ENCODE measurements at regions not wholly inside any gene's neighbourhood (a gene's known extent, or its start where the extent isn't known, plus 50 kb on each side); places are given as distances from the start of the nearest gene placed in this dataset.

DNA sequence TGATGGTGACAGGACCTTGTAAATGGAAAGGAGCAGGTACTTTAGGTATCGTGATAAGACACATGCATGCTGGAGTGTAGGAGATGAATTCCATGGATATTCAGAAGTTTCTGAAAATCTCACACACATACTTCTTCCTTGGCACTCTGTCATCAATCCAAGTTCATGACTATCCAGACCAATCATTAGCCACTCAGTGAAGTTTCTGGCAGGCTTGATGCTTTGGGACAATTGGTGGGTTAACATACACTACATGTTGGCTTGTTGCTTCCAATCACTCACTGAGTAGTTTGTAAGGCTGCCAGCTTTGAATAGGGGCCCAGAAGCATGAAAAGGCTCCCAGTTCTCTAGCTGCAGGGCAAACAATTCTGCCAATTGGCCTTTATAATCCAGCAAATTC lies 147.6 kb downstream of the CEMIP2 start:
- TF ChIP-seq, protein P1, sequence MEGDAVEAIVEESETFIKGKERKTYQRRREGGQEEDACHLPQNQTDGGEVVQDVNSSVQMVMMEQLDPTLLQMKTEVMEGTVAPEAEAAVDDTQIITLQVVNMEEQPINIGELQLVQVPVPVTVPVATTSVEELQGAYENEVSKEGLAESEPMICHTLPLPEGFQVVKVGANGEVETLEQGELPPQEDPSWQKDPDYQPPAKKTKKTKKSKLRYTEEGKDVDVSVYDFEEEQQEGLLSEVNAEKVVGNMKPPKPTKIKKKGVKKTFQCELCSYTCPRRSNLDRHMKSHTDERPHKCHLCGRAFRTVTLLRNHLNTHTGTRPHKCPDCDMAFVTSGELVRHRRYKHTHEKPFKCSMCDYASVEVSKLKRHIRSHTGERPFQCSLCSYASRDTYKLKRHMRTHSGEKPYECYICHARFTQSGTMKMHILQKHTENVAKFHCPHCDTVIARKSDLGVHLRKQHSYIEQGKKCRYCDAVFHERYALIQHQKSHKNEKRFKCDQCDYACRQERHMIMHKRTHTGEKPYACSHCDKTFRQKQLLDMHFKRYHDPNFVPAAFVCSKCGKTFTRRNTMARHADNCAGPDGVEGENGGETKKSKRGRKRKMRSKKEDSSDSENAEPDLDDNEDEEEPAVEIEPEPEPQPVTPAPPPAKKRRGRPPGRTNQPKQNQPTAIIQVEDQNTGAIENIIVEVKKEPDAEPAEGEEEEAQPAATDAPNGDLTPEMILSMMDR (IDR thresholded peaks at IDR 0.05; ENCODE audit: low read depth, low read length): no peak
- DNase-seq (ENCODE audit: extremely low read depth, low read depth): no peak

DNA sequence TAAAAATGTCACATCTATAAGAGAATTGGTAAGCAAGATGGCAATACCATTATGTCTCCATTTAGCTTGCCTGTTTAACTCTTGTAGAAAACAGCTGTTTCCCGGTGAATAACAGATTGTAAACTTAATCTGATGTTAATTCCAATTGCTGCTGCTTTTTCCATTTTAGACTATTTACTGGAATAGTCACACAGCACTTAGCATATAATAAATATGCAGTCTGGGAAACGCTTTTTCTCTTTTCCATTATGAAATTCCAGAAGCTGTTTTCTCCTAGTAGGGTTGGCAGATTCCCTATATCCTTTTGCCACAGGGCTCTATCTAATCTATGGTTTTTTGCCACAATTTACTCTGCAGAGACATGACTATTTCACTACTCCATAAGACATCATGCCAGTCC lies 148.0 kb downstream of the CEMIP2 start:
- TF ChIP-seq, protein P1 (IDR thresholded peaks at IDR 0.05; ENCODE audit: low read depth, low read length): no peak
- DNase-seq (ENCODE audit: extremely low read depth, low read depth): no peak

DNA sequence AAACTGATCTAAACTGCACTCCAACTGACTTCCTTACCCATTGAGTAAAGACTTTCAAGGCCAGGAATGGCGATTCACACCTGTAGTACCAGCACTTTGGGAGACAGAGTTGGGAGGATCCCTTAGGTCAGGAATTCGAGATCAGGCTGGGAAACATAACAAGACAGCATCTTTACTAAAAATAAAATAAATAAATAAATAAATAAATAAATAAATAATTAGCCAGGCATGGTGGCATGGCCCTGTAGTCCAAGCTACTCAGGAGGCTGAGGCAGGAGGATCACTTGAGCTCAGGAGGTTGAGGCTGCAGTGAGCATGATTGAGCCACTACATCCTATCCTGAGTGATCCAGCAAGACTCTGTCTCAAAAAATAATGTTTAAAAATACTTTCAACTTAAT lies 148.4 kb downstream of the CEMIP2 start:
- TF ChIP-seq, protein P1 (IDR thresholded peaks at IDR 0.05; ENCODE audit: low read depth, low read length): no peak
- no peak for DNase-seq (ENCODE audit: extremely low read depth, low read depth)

DNA sequence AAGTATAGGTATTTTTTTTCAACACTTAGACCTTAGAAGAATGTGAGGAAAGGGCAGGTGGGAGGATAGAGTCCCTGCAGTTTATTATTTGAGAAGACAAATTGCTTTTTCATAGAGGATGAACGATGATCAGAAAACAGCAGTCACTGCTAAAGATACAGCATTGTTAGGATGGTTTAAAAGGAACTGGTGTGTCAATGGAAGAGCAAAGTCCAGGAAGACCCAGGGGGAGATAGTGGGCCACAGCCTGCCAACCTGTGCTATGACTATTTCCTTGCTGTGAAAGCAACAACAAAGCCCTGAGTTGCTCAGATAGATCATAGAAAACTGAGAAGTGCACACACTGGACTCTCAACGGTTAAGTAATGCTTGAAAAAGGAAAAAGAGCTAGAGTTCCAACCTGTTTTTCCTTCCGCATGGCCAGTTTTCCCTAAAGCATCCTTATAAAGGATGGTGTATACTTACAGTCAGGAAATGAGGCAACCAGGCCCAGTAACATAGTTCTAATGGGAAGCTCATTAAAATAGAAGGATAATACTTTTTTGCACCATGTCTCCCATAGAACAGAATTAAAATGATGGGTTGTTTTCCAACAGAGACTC lies 153.8 kb downstream of the CEMIP2 start:
- DNase-seq (ENCODE audit: extremely low read depth, low read depth): no peak
- TF ChIP-seq, protein P1 (IDR thresholded peaks at IDR 0.05; ENCODE audit: low read depth, low read length): no peak

DNA sequence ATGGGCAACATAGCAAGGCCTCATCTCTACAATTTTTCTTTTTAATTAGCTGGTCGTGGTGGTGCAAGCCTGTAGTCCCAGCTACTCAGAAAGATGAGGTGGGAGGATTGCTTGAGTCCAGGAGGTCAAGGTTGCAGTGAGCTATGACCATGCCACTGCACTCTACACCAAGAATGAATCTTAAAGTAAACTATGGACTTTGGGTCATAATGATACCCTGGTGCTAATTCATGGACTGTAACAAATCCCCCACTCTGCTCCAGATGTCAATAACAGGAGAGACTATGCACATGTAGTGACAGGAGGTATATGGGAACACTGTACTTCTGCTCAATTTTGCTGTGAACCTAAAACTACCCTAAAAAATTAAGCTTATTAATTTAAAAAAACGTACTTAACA lies 155.4 kb downstream of the CEMIP2 start:
- TF ChIP-seq, protein P1 (IDR thresholded peaks at IDR 0.05; ENCODE audit: low read depth, low read length): no peak
- DNase-seq (ENCODE audit: extremely low read depth, low read depth): no peak

DNA sequence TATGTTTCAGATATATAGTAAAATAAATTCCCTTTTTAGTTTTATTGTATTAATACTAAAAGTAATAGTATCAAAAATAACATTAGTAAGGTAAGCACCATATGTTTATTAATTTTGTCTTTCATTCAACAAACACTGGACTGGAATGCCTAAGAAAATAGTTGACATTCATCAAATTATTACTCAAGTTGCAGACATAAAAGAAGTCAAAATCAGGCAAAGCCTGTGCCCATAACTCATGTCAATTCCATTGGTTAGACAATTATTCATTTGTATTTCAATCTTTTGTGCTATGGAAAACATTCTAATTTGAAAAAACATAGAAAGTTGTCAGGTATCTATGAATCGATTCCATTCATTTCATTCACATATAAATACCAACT lies 158.9 kb downstream of the CEMIP2 start:
- DNase-seq (ENCODE audit: extremely low read depth, low read depth): no peak
- TF ChIP-seq, protein P1 (IDR thresholded peaks at IDR 0.05; ENCODE audit: low read depth, low read length): no peak

DNA sequence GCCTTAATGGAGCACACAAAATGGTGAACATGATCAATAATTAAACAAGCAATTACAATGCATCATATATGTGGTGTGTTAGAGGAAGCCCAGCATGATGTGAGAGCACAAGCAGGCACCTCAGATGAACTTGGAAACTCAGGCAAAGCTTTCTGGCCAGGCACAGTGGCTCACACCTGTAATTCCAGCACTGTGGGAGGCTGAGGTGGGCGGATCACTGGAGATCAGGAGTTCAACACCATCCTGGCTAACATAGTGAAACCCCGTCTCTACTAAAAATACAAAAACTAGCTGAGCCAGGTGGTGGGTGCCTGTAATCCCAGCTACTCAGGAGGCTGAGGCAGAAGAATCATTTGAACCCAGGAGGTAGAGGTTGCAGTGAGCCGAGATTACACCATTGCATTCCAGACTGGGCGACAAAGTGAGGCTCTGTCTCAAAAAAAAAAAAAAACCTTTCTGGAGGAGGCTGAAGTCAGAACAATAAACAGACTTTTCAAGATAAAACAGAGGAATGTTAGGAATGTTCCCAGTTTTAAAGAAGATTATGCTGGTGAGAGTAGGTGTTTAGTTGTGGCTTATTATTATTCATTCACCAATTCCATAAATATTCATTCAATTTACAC lies 159.4 kb downstream of the CEMIP2 start:
- TF ChIP-seq, protein P1 (IDR thresholded peaks at IDR 0.05; ENCODE audit: low read depth, low read length): no peak
- DNase-seq (ENCODE audit: extremely low read depth, low read depth): no peak

All from AG09319 (cell line).